BLaER1 treated with 17β-estradiol and CSF1 and Interleukin-3, amounts not matched to agents 10 nM and 100 nM (cell line): ENCODE measurements at regions not wholly inside any gene's neighbourhood (a gene's known extent, or its start where the extent isn't known, plus 50 kb on each side); places are given as distances from the start of the nearest gene placed in this dataset.

Source experiments
- H3K27ac ChIP-seq, 11 experiments: shearing (Covaris generic); formaldehyde crosslinking; 2 replicates each; pipeline ENCODE4 v1.8.1; 2022
- H3K27me3 ChIP-seq, 11 experiments: shearing (Covaris generic); formaldehyde crosslinking; 2 replicates each; pipeline ENCODE4 v1.8.1; 2022
- H3K36me3 ChIP-seq, 11 experiments: shearing (Covaris generic); formaldehyde crosslinking; 2 replicates each; pipeline ENCODE4 v1.8.1; 2022
- H3K4me1 ChIP-seq, 10 experiments: shearing (Covaris generic); formaldehyde crosslinking; 2 replicates each; pipeline ENCODE4 v1.8.1; 2022
- H3K4me2 ChIP-seq, 11 experiments: shearing (Covaris generic); formaldehyde crosslinking; 2 replicates each; pipeline ENCODE4 v1.8.1; 2022
- H3K4me3 ChIP-seq, 10 experiments: shearing (Covaris generic); formaldehyde crosslinking; 2 replicates each; pipeline ENCODE4 v1.8.1; 2022
- H3K9ac ChIP-seq, 11 experiments: shearing (Covaris generic); formaldehyde crosslinking; 2 replicates each; pipeline ENCODE4 v1.8.1; 2022
- H3K9me3 ChIP-seq, 11 experiments: shearing (Covaris generic); formaldehyde crosslinking; replicated peaks in 1 of 11; 2 replicates each; pipeline ENCODE4 v1.8.1; 2022
- H4K20me1 ChIP-seq, 11 experiments: shearing (Covaris generic); formaldehyde crosslinking; 2 replicates each; pipeline ENCODE4 v1.8.1; 2022
- Cebpa-rat ChIP-seq, 11 experiments: shearing (Covaris generic); IDR thresholded peaks; 2 replicates each; pipeline ENCODE4 v1.8.1; 2022

- H3K4me2 ChIP-seq = no peak overlapping the region
- H3K4me3 ChIP-seq = no peak overlapping the region
- H3K4me1 ChIP-seq = no peaks in the 10 kb centered on the region
- no peaks in the 10 kb centered on the region for H3K36me3 ChIP-seq
- no peak overlapping the region for H3K9ac ChIP-seq
- no peaks in the 10 kb centered on the region for H3K27me3 ChIP-seq
- H3K9me3 ChIP-seq = no peaks in the 10 kb centered on the region
- no peak for TF ChIP-seq Cebpa-rat (IDR thresholded peaks at IDR 0.05)
- no peaks in the 10 kb centered on the region for H4K20me1 ChIP-seq
- H3K27ac ChIP-seq = no peak overlapping the region
Observed at GRCh38 chr13:82698941-82699340, 1183.3 kb downstream of the SLITRK1 start.

GRCh38 chr13:82698383-82698782 is 1183.9 kb downstream of the SLITRK1 start:
- H3K4me3 ChIP-seq = no peak overlapping the region
- H3K9ac ChIP-seq = no peak overlapping the region
- no peak for TF ChIP-seq Cebpa-rat (IDR thresholded peaks at IDR 0.05)
- H4K20me1 ChIP-seq = no peaks in the 10 kb centered on the region
- no peaks in the 10 kb centered on the region for H3K36me3 ChIP-seq
- H3K27ac ChIP-seq = no peak overlapping the region
- H3K27me3 ChIP-seq = no peaks in the 10 kb centered on the region
- no peak overlapping the region for H3K4me2 ChIP-seq
- H3K9me3 ChIP-seq = no peaks in the 10 kb centered on the region
- H3K4me1 ChIP-seq = no peaks in the 10 kb centered on the region

GRCh38 chr13:82693607-82694006 is 1188.7 kb downstream of the SLITRK1 start:
- H3K36me3 ChIP-seq = no peaks in the 10 kb centered on the region
- H3K4me2 ChIP-seq = no peak overlapping the region
- TF ChIP-seq Cebpa-rat (IDR thresholded peaks at IDR 0.05) = no peak
- H3K4me1 ChIP-seq = peaks cover 0 to 4% (median 0%) of the 10 kb centered on the region in 10 experiments; a peak in 1 of 20 replicates
- no peaks in the 10 kb centered on the region for H3K27me3 ChIP-seq
- H3K9ac ChIP-seq = no peak overlapping the region
- no peaks in the 10 kb centered on the region for H4K20me1 ChIP-seq
- no peak overlapping the region for H3K27ac ChIP-seq
- H3K9me3 ChIP-seq = no peaks in the 10 kb centered on the region
- no peak overlapping the region for H3K4me3 ChIP-seq

GRCh38 chr13:82688400-82688994 is 1193.8 kb downstream of the SLITRK1 start:
- peak overlapping the region; percentile 2 to 53 (median 46); a peak in 16 of 22 replicates for H3K27ac ChIP-seq
- peak overlapping the region in 9 of 10 experiments; percentile 11 to 45 (median 35); a peak in 13 of 20 replicates for H3K4me3 ChIP-seq
- peak overlapping the region in 7 of 11 experiments; percentile 16 to 65 (median 34); a peak in 10 of 22 replicates for H3K9ac ChIP-seq
- peak overlapping the region; percentile 41 to 84 (median 56); a peak in 19 of 22 replicates for H3K4me2 ChIP-seq
- H3K4me1 ChIP-seq = peaks cover 0 to 16% (median 7%) of the 10 kb centered on the region in 10 experiments; a peak in 10 of 20 replicates
- no peaks in the 10 kb centered on the region for H3K27me3 ChIP-seq
- no peaks in the 10 kb centered on the region for H4K20me1 ChIP-seq
- TF ChIP-seq Cebpa-rat (IDR thresholded peaks at IDR 0.05) = no peak
- no peaks in the 10 kb centered on the region for H3K9me3 ChIP-seq
- H3K36me3 ChIP-seq = no peaks in the 10 kb centered on the region

GRCh38 chr13:82687884-82688283 is 1194.4 kb downstream of the SLITRK1 start:
- Histone ChIP-seq H3K4me2 (peak overlapping the region; percentile 9 to 84 (median 56); a peak in 17 of 22 replicates), H3K27me3 (no peaks in the 10 kb centered on the region), H3K27ac (peak overlapping the region in 4 of 11 experiments; percentile 16 to 53 (median 44); a peak in 6 of 22 replicates), H3K9me3 (no peaks in the 10 kb centered on the region), H3K4me3 (peak overlapping the region in 1 of 10 experiments; percentile 36; a peak in 1 of 20 replicates), H3K4me1 (peaks cover 0 to 16% (median 7%) of the 10 kb centered on the region in 10 experiments; a peak in 10 of 20 replicates), H3K36me3 (no peaks in the 10 kb centered on the region), H3K9ac (peak overlapping the region in 1 of 11 experiments; percentile 65; a peak in 4 of 22 replicates), H4K20me1 (no peaks in the 10 kb centered on the region)
- no peak for TF ChIP-seq Cebpa-rat (IDR thresholded peaks at IDR 0.05)

- peaks cover 0 to 12% (median 5%) of the 10 kb centered on the region in 11 experiments; a peak in 6 of 22 replicates for H3K9me3 ChIP-seq
- H3K9ac ChIP-seq = no peak overlapping the region
- H3K27me3 ChIP-seq = no peaks in the 10 kb centered on the region
- H3K27ac ChIP-seq = no peak overlapping the region
- H3K4me2 ChIP-seq = no peak overlapping the region
- no peaks in the 10 kb centered on the region for H3K36me3 ChIP-seq
- no peak overlapping the region for H3K4me3 ChIP-seq
- no peaks in the 10 kb centered on the region for H3K4me1 ChIP-seq
- TF ChIP-seq Cebpa-rat (IDR thresholded peaks at IDR 0.05) = no peak
- no peaks in the 10 kb centered on the region for H4K20me1 ChIP-seq
Observed at GRCh38 chr13:82681535-82681934, 1200.7 kb downstream of the SLITRK1 start.

GRCh38 chr13:82678052-82678451 is 1204.2 kb downstream of the SLITRK1 start:
- Histone ChIP-seq H3K9me3 (peaks cover 0 to 12% (median 5%) of the 10 kb centered on the region in 11 experiments; a peak in 6 of 22 replicates), H3K36me3 (no peaks in the 10 kb centered on the region), H3K4me1 (no peaks in the 10 kb centered on the region), H4K20me1 (no peaks in the 10 kb centered on the region), H3K27ac (no peak overlapping the region), H3K4me2 (no peak overlapping the region), H3K9ac (no peak overlapping the region), H3K27me3 (no peaks in the 10 kb centered on the region), H3K4me3 (no peak overlapping the region)
- no peak for TF ChIP-seq Cebpa-rat (IDR thresholded peaks at IDR 0.05)

- TF ChIP-seq Cebpa-rat (IDR thresholded peaks at IDR 0.05) = no peak
- no peaks in the 10 kb centered on the region for H3K27me3 ChIP-seq
- H3K36me3 ChIP-seq = no peaks in the 10 kb centered on the region
- H3K9me3 ChIP-seq = peaks cover 0 to 8% (median 5%) of the 10 kb centered on the region in 11 experiments; a peak in 4 of 22 replicates
- no peak overlapping the region for H3K27ac ChIP-seq
- H3K4me2 ChIP-seq = no peak overlapping the region
- no peak overlapping the region for H3K4me3 ChIP-seq
- H4K20me1 ChIP-seq = no peaks in the 10 kb centered on the region
- no peak overlapping the region for H3K9ac ChIP-seq
- no peaks in the 10 kb centered on the region for H3K4me1 ChIP-seq
Observed at GRCh38 chr13:82675024-82675423, 1207.2 kb downstream of the SLITRK1 start.

GRCh38 chr13:82674546-82674945 is 1207.7 kb downstream of the SLITRK1 start:
- no peak overlapping the region for H3K4me2 ChIP-seq
- no peak overlapping the region for H3K27ac ChIP-seq
- no peak overlapping the region for H3K4me3 ChIP-seq

GRCh38 chr13:82672248-82672647 is 1210.0 kb downstream of the SLITRK1 start:
- Histone ChIP-seq H3K9me3 (peaks cover 0 to 6% (median 4%) of the 10 kb centered on the region in 11 experiments; a peak in 4 of 22 replicates), H3K4me3 (no peak overlapping the region), H4K20me1 (no peaks in the 10 kb centered on the region), H3K9ac (no peak overlapping the region), H3K4me2 (no peak overlapping the region), H3K4me1 (no peaks in the 10 kb centered on the region), H3K27me3 (no peaks in the 10 kb centered on the region), H3K27ac (no peak overlapping the region), H3K36me3 (no peaks in the 10 kb centered on the region)
- TF ChIP-seq Cebpa-rat (IDR thresholded peaks at IDR 0.05) = no peak

More at GRCh38 chr13:82674546-82674945, 1207.7 kb downstream of the SLITRK1 start:
- H3K9me3 ChIP-seq = peaks cover 0 to 8% (median 5%) of the 10 kb centered on the region in 11 experiments; a peak in 4 of 22 replicates
- H3K4me1 ChIP-seq = no peaks in the 10 kb centered on the region
- H3K9ac ChIP-seq = no peak overlapping the region
- no peaks in the 10 kb centered on the region for H3K36me3 ChIP-seq
- no peak for TF ChIP-seq Cebpa-rat (IDR thresholded peaks at IDR 0.05)
- no peaks in the 10 kb centered on the region for H3K27me3 ChIP-seq
- no peaks in the 10 kb centered on the region for H4K20me1 ChIP-seq
